ENCODE measurements at regions not wholly inside any gene's neighbourhood (a gene's known extent, or its start where the extent isn't known, plus 50 kb on each side); places are given as distances from the start of the nearest gene placed in this dataset.

GRCh38 chrX:46072372-46072771 lies 472.8 kb downstream of the ZNF674 start:
- no peak overlapping the region for H3K9ac ChIP-seq (ENCODE audit: low read depth, low read length)
- no peaks in the 10 kb centered on the region for H3K9me3 ChIP-seq (ENCODE audit: insufficient read depth, low read depth, low read length)
- WGBS, result 94% methylated on average over 2 of the region's 2 CpGs
- no peaks in the 10 kb centered on the region for H3K4me1 ChIP-seq (ENCODE audit: insufficient read depth, low read length)
- no peaks in the 10 kb centered on the region for H3K27me3 ChIP-seq (ENCODE audit: insufficient read depth, low read length)
- no peak overlapping the region for H3K4me3 ChIP-seq (ENCODE audit: low read length)
- H3K27ac ChIP-seq (ENCODE audit: low read depth, low read length), result no peak overlapping the region
- no peaks in the 10 kb centered on the region for H3K36me3 ChIP-seq (ENCODE audit: insufficient read depth, low read length)

- H3K4me1 ChIP-seq (ENCODE audit: insufficient read depth, low read length), result no peaks in the 10 kb centered on the region
- no peak overlapping the region for H3K4me3 ChIP-seq (ENCODE audit: low read length)
Measured at GRCh38 chrX:46070421-46070820, 474.8 kb downstream of the ZNF674 start.

GRCh38 chrX:46059316-46059715 lies 485.9 kb downstream of the ZNF674 start:
- Histone ChIP-seq H3K4me3 (ENCODE audit: low read length) (no peak overlapping the region), H3K9ac (ENCODE audit: low read depth, low read length) (no peak overlapping the region), H3K4me1 (ENCODE audit: insufficient read depth, low read length) (no peaks in the 10 kb centered on the region), H3K27me3 (ENCODE audit: insufficient read depth, low read length) (no peaks in the 10 kb centered on the region), H3K27ac (ENCODE audit: low read depth, low read length) (no peak overlapping the region), H3K36me3 (ENCODE audit: insufficient read depth, low read length) (no peaks in the 10 kb centered on the region), H3K9me3 (ENCODE audit: insufficient read depth, low read depth, low read length) (0 out of 2 replicates have a peak, but pooled peaks cover 10% of the 10 kb centered on the region)
- 98% methylated on average over 17 of the region's 17 CpGs for WGBS

More at GRCh38 chrX:46070421-46070820, 474.8 kb downstream of the ZNF674 start:
- no peak overlapping the region for H3K27ac ChIP-seq (ENCODE audit: low read depth, low read length)
- no peaks in the 10 kb centered on the region for H3K9me3 ChIP-seq (ENCODE audit: insufficient read depth, low read depth, low read length)
- H3K36me3 ChIP-seq (ENCODE audit: insufficient read depth, low read length), result no peaks in the 10 kb centered on the region
- no peak overlapping the region for H3K9ac ChIP-seq (ENCODE audit: low read depth, low read length)
- no peaks in the 10 kb centered on the region for H3K27me3 ChIP-seq (ENCODE audit: insufficient read depth, low read length)

- H3K27ac ChIP-seq (ENCODE audit: low read depth, low read length), result no peak overlapping the region
- no peak overlapping the region for H3K9ac ChIP-seq (ENCODE audit: low read depth, low read length)
- no peaks in the 10 kb centered on the region for H3K27me3 ChIP-seq (ENCODE audit: insufficient read depth, low read length)
- H3K36me3 ChIP-seq (ENCODE audit: insufficient read depth, low read length), result no peaks in the 10 kb centered on the region
- no peaks in the 10 kb centered on the region for H3K4me1 ChIP-seq (ENCODE audit: insufficient read depth, low read length)
- H3K9me3 ChIP-seq (ENCODE audit: insufficient read depth, low read depth, low read length), result 0 out of 2 replicates have a peak, but pooled peaks cover 2% of the 10 kb centered on the region
- H3K4me3 ChIP-seq (ENCODE audit: low read length), result no peak overlapping the region
Measured at GRCh38 chrX:46044486-46044885, 500.7 kb downstream of the ZNF674 start.

- no peaks in the 10 kb centered on the region for H3K27me3 ChIP-seq (ENCODE audit: insufficient read depth, low read length)
- no peak overlapping the region for H3K4me3 ChIP-seq (ENCODE audit: low read length)
- H3K4me1 ChIP-seq (ENCODE audit: insufficient read depth, low read length), result no peaks in the 10 kb centered on the region
- no peak overlapping the region for H3K27ac ChIP-seq (ENCODE audit: low read depth, low read length)
- no peak overlapping the region for H3K9ac ChIP-seq (ENCODE audit: low read depth, low read length)
- no peaks in the 10 kb centered on the region for H3K36me3 ChIP-seq (ENCODE audit: insufficient read depth, low read length)
- H3K9me3 ChIP-seq (ENCODE audit: insufficient read depth, low read depth, low read length), result 0 out of 2 replicates have a peak, but pooled peaks cover 2% of the 10 kb centered on the region
Measured at GRCh38 chrX:46040001-46040400, 505.2 kb downstream of the ZNF674 start.

- WGBS, result 91% methylated on average over 4 of the region's 5 CpGs
- H3K9ac ChIP-seq (ENCODE audit: low read depth, low read length), result no peak overlapping the region
- 0 out of 2 replicates have a peak, but pooled peaks cover 2% of the 10 kb centered on the region for H3K9me3 ChIP-seq (ENCODE audit: insufficient read depth, low read depth, low read length)
- H3K4me1 ChIP-seq (ENCODE audit: insufficient read depth, low read length), result no peaks in the 10 kb centered on the region
- no peaks in the 10 kb centered on the region for H3K36me3 ChIP-seq (ENCODE audit: insufficient read depth, low read length)
- no peaks in the 10 kb centered on the region for H3K27me3 ChIP-seq (ENCODE audit: insufficient read depth, low read length)
- no peak overlapping the region for H3K27ac ChIP-seq (ENCODE audit: low read depth, low read length)
- no peak overlapping the region for H3K4me3 ChIP-seq (ENCODE audit: low read length)
Measured at GRCh38 chrX:46039526-46039925, 505.7 kb downstream of the ZNF674 start.

- Histone ChIP-seq H3K36me3 (ENCODE audit: insufficient read depth, low read length) (no peaks in the 10 kb centered on the region), H3K4me1 (ENCODE audit: insufficient read depth, low read length) (no peaks in the 10 kb centered on the region), H3K9me3 (ENCODE audit: insufficient read depth, low read depth, low read length) (0 out of 2 replicates have a peak, but pooled peaks cover 2% of the 10 kb centered on the region), H3K27me3 (ENCODE audit: insufficient read depth, low read length) (no peaks in the 10 kb centered on the region), H3K4me3 (ENCODE audit: low read length) (no peak overlapping the region), H3K27ac (ENCODE audit: low read depth, low read length) (no peak overlapping the region), H3K9ac (ENCODE audit: low read depth, low read length) (no peak overlapping the region)
- no CpG with 5 or more reads among the region's 1 CpG for WGBS
Measured at GRCh38 chrX:46036508-46036907, 508.7 kb downstream of the ZNF674 start.

GRCh38 chrX:46034868-46035267 lies 510.4 kb downstream of the ZNF674 start:
- H3K4me3 ChIP-seq (ENCODE audit: low read length), result no peak overlapping the region
- no peak overlapping the region for H3K27ac ChIP-seq (ENCODE audit: low read depth, low read length)

GRCh38 chrX:46029777-46030176 lies 515.4 kb downstream of the ZNF674 start:
- 100% methylated on average over 1 of the region's 1 CpG for WGBS
- Histone ChIP-seq H3K4me3 (ENCODE audit: low read length) (no peak overlapping the region), H3K27me3 (ENCODE audit: insufficient read depth, low read length) (no peaks in the 10 kb centered on the region)

More at GRCh38 chrX:46034868-46035267, 510.4 kb downstream of the ZNF674 start:
- no peaks in the 10 kb centered on the region for H3K36me3 ChIP-seq (ENCODE audit: insufficient read depth, low read length)
- H3K27me3 ChIP-seq (ENCODE audit: insufficient read depth, low read length), result no peaks in the 10 kb centered on the region
- H3K4me1 ChIP-seq (ENCODE audit: insufficient read depth, low read length), result no peaks in the 10 kb centered on the region
- H3K9ac ChIP-seq (ENCODE audit: low read depth, low read length), result no peak overlapping the region
- H3K9me3 ChIP-seq (ENCODE audit: insufficient read depth, low read depth, low read length), result no peaks in the 10 kb centered on the region

GRCh38 chrX:46016296-46016695 lies 528.9 kb downstream of the ZNF674 start:
- H3K27me3 ChIP-seq (ENCODE audit: insufficient read depth, low read length), result no peaks in the 10 kb centered on the region
- no peak overlapping the region for H3K4me3 ChIP-seq (ENCODE audit: low read length)
- no peaks in the 10 kb centered on the region for H3K36me3 ChIP-seq (ENCODE audit: insufficient read depth, low read length)
- H3K27ac ChIP-seq (ENCODE audit: low read depth, low read length), result no peak overlapping the region
- H3K4me1 ChIP-seq (ENCODE audit: insufficient read depth, low read length), result no peaks in the 10 kb centered on the region
- no peaks in the 10 kb centered on the region for H3K9me3 ChIP-seq (ENCODE audit: insufficient read depth, low read depth, low read length)
- WGBS, result 95% methylated on average over 18 of the region's 18 CpGs
- no peak overlapping the region for H3K9ac ChIP-seq (ENCODE audit: low read depth, low read length)

More at GRCh38 chrX:46029777-46030176, 515.4 kb downstream of the ZNF674 start:
- H3K9me3 ChIP-seq (ENCODE audit: insufficient read depth, low read depth, low read length), result no peaks in the 10 kb centered on the region
- H3K4me1 ChIP-seq (ENCODE audit: insufficient read depth, low read length), result no peaks in the 10 kb centered on the region
- H3K9ac ChIP-seq (ENCODE audit: low read depth, low read length), result no peak overlapping the region
- H3K27ac ChIP-seq (ENCODE audit: low read depth, low read length), result no peak overlapping the region
- no peaks in the 10 kb centered on the region for H3K36me3 ChIP-seq (ENCODE audit: insufficient read depth, low read length)

- 100% methylated on average over 1 of the region's 2 CpGs for WGBS
- Histone ChIP-seq H3K9me3 (ENCODE audit: insufficient read depth, low read depth, low read length) (no peaks in the 10 kb centered on the region), H3K4me3 (ENCODE audit: low read length) (no peak overlapping the region), H3K4me1 (ENCODE audit: insufficient read depth, low read length) (no peaks in the 10 kb centered on the region), H3K27me3 (ENCODE audit: insufficient read depth, low read length) (no peaks in the 10 kb centered on the region), H3K9ac (ENCODE audit: low read depth, low read length) (no peak overlapping the region), H3K27ac (ENCODE audit: low read depth, low read length) (no peak overlapping the region), H3K36me3 (ENCODE audit: insufficient read depth, low read length) (no peaks in the 10 kb centered on the region)
Measured at GRCh38 chrX:46015653-46016052, 529.6 kb downstream of the ZNF674 start.

- no peaks in the 10 kb centered on the region for H3K9me3 ChIP-seq (ENCODE audit: insufficient read depth, low read depth, low read length)
- H3K4me3 ChIP-seq (ENCODE audit: low read length), result no peak overlapping the region
- no peak overlapping the region for H3K27ac ChIP-seq (ENCODE audit: low read depth, low read length)
- no peaks in the 10 kb centered on the region for H3K27me3 ChIP-seq (ENCODE audit: insufficient read depth, low read length)
- H3K4me1 ChIP-seq (ENCODE audit: insufficient read depth, low read length), result no peaks in the 10 kb centered on the region
- H3K36me3 ChIP-seq (ENCODE audit: insufficient read depth, low read length), result no peaks in the 10 kb centered on the region
- no peak overlapping the region for H3K9ac ChIP-seq (ENCODE audit: low read depth, low read length)
- 93% methylated on average over 1 of the region's 2 CpGs for WGBS
Measured at GRCh38 chrX:45992402-45993123, 552.7 kb downstream of the ZNF674 start.

Data from HUES64 (cell line).